HepG2 (cell line): ENCODE measurements at regions not wholly inside any gene's neighbourhood (a gene's known extent, or its start where the extent isn't known, plus 50 kb on each side); places are given as distances from the start of the nearest gene placed in this dataset.

Experiments
- ATF4 ChIP-seq, 2 experiments: fragments of 450-650 bp in 1 of 2; sonication (generic) in 1 of 2; formaldehyde crosslinking; IDR thresholded peaks; 2 replicates each; pipeline versions ENCODE4 v1.5.0 to v1.8.0; 2020 to 2022; ENCODE audit warnings: mild to moderate bottlenecking in 1 of 2, missing genetic modification reagents in 1 of 2
- ZBTB21 ChIP-seq: sonication (generic); formaldehyde crosslinking; IDR thresholded peaks from 2 replicates; pipeline ENCODE4 v1.4.0; 2020; ENCODE audit warnings: missing genetic modification reagents
- ZFAT ChIP-seq: sonication (generic); formaldehyde crosslinking; conservative IDR thresholded peaks from 2 replicates; pipeline ENCODE4 v1.8.1; 2023; ENCODE audit warnings: missing genetic modification reagents, inconsistent platforms

- TF ChIP-seq ATF4 (CRISPR knock-in tag; IDR thresholded peaks at IDR 0.05) (no peak), ZFAT (CRISPR knock-in tag) (no peak), ZBTB21 (no peak)
These were observed 99.2 kb upstream of the SCAF11 start for GRCh38 chr12:46089414-46090162.
